Skeletal muscle satellite cell (primary cell): ENCODE measurements at regions not wholly inside any gene's neighbourhood (a gene's known extent, or its start where the extent isn't known, plus 50 kb on each side); places are given as distances from the start of the nearest gene placed in this dataset.

Experiments
- H3K27me3 ChIP-seq: 2 replicates; pipeline ENCODE4 v1.7.0; 2013; ENCODE audit warnings: low read length; ENCODE audit not compliant: control insufficient read depth, insufficient read depth
- H3K36me3 ChIP-seq: 2 replicates; pipeline ENCODE4 v1.7.0; 2013; ENCODE audit warnings: mild to moderate bottlenecking, control low read depth, low read length; ENCODE audit not compliant: insufficient read depth
- H3K4me1 ChIP-seq: 2 replicates; pipeline ENCODE4 v1.7.0; 2013; ENCODE audit warnings: low read length; ENCODE audit not compliant: control insufficient read depth, insufficient read depth
- H3K4me2 ChIP-seq: 2 replicates; pipeline ENCODE4 v1.7.0; 2013; ENCODE audit warnings: mild to moderate bottlenecking, low read length
- H3K4me3 ChIP-seq: 2 replicates; pipeline ENCODE4 v1.7.0; 2013; ENCODE audit warnings: low read length
- H3K9ac ChIP-seq: 2 replicates; pipeline ENCODE4 v1.7.0; 2013; ENCODE audit warnings: mild to moderate bottlenecking, low read depth, low read length, moderate library complexity
- H3K9me3 ChIP-seq: replicated peaks from 2 replicates; pipeline ENCODE4 v1.7.0; 2013; ENCODE audit warnings: mild to moderate bottlenecking, control low read depth, low read length

GRCh38 chr1:81549588-81550127 lies 251.1 kb upstream of the ADGRL2 start:
- Histone ChIP-seq H3K27me3 (no peaks in the 10 kb centered on the region), H3K4me1 (no peaks in the 10 kb centered on the region), H3K4me2 (no peak overlapping the region)

GRCh38 chr1:81548918-81549587 lies 251.7 kb upstream of the ADGRL2 start:
- H3K4me2 ChIP-seq: no peak overlapping the region
- H3K4me3 ChIP-seq: no peak overlapping the region
- no peak overlapping the region for H3K9ac ChIP-seq
- no peaks in the 10 kb centered on the region for H3K4me1 ChIP-seq
- H3K9me3 ChIP-seq: no peaks in the 10 kb centered on the region
- H3K36me3 ChIP-seq: no peaks in the 10 kb centered on the region
- no peaks in the 10 kb centered on the region for H3K27me3 ChIP-seq

More at GRCh38 chr1:81549588-81550127, 251.1 kb upstream of the ADGRL2 start:
- Histone ChIP-seq H3K9me3 (no peaks in the 10 kb centered on the region), H3K4me3 (no peak overlapping the region), H3K9ac (no peak overlapping the region), H3K36me3 (no peaks in the 10 kb centered on the region)

GRCh38 chr1:81547912-81548303 lies 252.8 kb upstream of the ADGRL2 start:
- Histone ChIP-seq H3K9ac (no peak overlapping the region), H3K9me3 (no peaks in the 10 kb centered on the region), H3K4me3 (no peak overlapping the region), H3K4me1 (no peaks in the 10 kb centered on the region), H3K27me3 (no peaks in the 10 kb centered on the region), H3K36me3 (no peaks in the 10 kb centered on the region), H3K4me2 (no peak overlapping the region)

- no peak overlapping the region for H3K9ac ChIP-seq
- H3K4me1 ChIP-seq: no peaks in the 10 kb centered on the region
- H3K27me3 ChIP-seq: no peaks in the 10 kb centered on the region
- H3K4me3 ChIP-seq: no peak overlapping the region
- no peaks in the 10 kb centered on the region for H3K36me3 ChIP-seq
- H3K9me3 ChIP-seq: no peaks in the 10 kb centered on the region
- H3K4me2 ChIP-seq: no peak overlapping the region
Observed at GRCh38 chr1:81547261-81547911, 253.3 kb upstream of the ADGRL2 start.

- Histone ChIP-seq H3K9ac (no peak overlapping the region), H3K4me1 (no peaks in the 10 kb centered on the region), H3K9me3 (no peaks in the 10 kb centered on the region), H3K4me3 (no peak overlapping the region), H3K4me2 (no peak overlapping the region), H3K36me3 (no peaks in the 10 kb centered on the region), H3K27me3 (no peaks in the 10 kb centered on the region)
Observed at GRCh38 chr1:81545734-81546133, 255.0 kb upstream of the ADGRL2 start.

GRCh38 chr1:81543764-81544163 lies 257.0 kb upstream of the ADGRL2 start:
- H3K36me3 ChIP-seq: no peaks in the 10 kb centered on the region
- no peaks in the 10 kb centered on the region for H3K9me3 ChIP-seq
- no peaks in the 10 kb centered on the region for H3K27me3 ChIP-seq
- no peaks in the 10 kb centered on the region for H3K4me1 ChIP-seq
- no peak overlapping the region for H3K4me3 ChIP-seq
- H3K9ac ChIP-seq: no peak overlapping the region
- no peak overlapping the region for H3K4me2 ChIP-seq

- no peaks in the 10 kb centered on the region for H3K9me3 ChIP-seq
- H3K4me1 ChIP-seq: no peaks in the 10 kb centered on the region
- no peaks in the 10 kb centered on the region for H3K36me3 ChIP-seq
- no peak overlapping the region for H3K4me3 ChIP-seq
- H3K4me2 ChIP-seq: no peak overlapping the region
- H3K9ac ChIP-seq: no peak overlapping the region
- H3K27me3 ChIP-seq: no peaks in the 10 kb centered on the region
Observed at GRCh38 chr1:81542196-81542595, 258.5 kb upstream of the ADGRL2 start.

GRCh38 chr1:81540216-81540615 lies 260.5 kb upstream of the ADGRL2 start:
- H3K4me1 ChIP-seq: no peaks in the 10 kb centered on the region
- no peak overlapping the region for H3K4me3 ChIP-seq
- H3K9ac ChIP-seq: no peak overlapping the region
- H3K9me3 ChIP-seq: no peaks in the 10 kb centered on the region
- no peak overlapping the region for H3K4me2 ChIP-seq
- H3K27me3 ChIP-seq: no peaks in the 10 kb centered on the region
- H3K36me3 ChIP-seq: no peaks in the 10 kb centered on the region

- no peaks in the 10 kb centered on the region for H3K4me1 ChIP-seq
- H3K9ac ChIP-seq: no peak overlapping the region
- H3K36me3 ChIP-seq: no peaks in the 10 kb centered on the region
- H3K27me3 ChIP-seq: no peaks in the 10 kb centered on the region
- no peak overlapping the region for H3K4me2 ChIP-seq
- no peaks in the 10 kb centered on the region for H3K9me3 ChIP-seq
- no peak overlapping the region for H3K4me3 ChIP-seq
Observed at GRCh38 chr1:81529014-81529413, 271.7 kb upstream of the ADGRL2 start.

GRCh38 chr1:81525085-81525484 lies 275.6 kb upstream of the ADGRL2 start:
- Histone ChIP-seq H3K36me3 (no peaks in the 10 kb centered on the region), H3K4me3 (no peak overlapping the region), H3K9me3 (no peaks in the 10 kb centered on the region), H3K4me2 (no peak overlapping the region), H3K9ac (no peak overlapping the region), H3K27me3 (no peaks in the 10 kb centered on the region), H3K4me1 (no peaks in the 10 kb centered on the region)

GRCh38 chr1:81519987-81520386 lies 280.7 kb upstream of the ADGRL2 start:
- no peaks in the 10 kb centered on the region for H3K36me3 ChIP-seq
- H3K4me1 ChIP-seq: no peaks in the 10 kb centered on the region
- no peak overlapping the region for H3K4me2 ChIP-seq
- H3K9me3 ChIP-seq: no peaks in the 10 kb centered on the region
- H3K4me3 ChIP-seq: no peak overlapping the region
- H3K27me3 ChIP-seq: no peaks in the 10 kb centered on the region
- no peak overlapping the region for H3K9ac ChIP-seq

- H3K27me3 ChIP-seq: no peaks in the 10 kb centered on the region
- no peaks in the 10 kb centered on the region for H3K4me1 ChIP-seq
- H3K9me3 ChIP-seq: no peaks in the 10 kb centered on the region
- no peaks in the 10 kb centered on the region for H3K36me3 ChIP-seq
- H3K4me2 ChIP-seq: no peak overlapping the region
- no peak overlapping the region for H3K4me3 ChIP-seq
- H3K9ac ChIP-seq: no peak overlapping the region
Observed at GRCh38 chr1:81517987-81518386, 282.7 kb upstream of the ADGRL2 start.
